ENCODE measurements at regions not wholly inside any gene's neighbourhood (a gene's known extent, or its start where the extent isn't known, plus 50 kb on each side); places are given as distances from the start of the nearest gene placed in this dataset.

GRCh38 chr22:48154943-48155240, 1392.4 kb downstream of the TBC1D22A start:
- Histone ChIP-seq H2AFZ (ENCODE audit: low read depth, low read length, poor library complexity, severe bottlenecking) (no peak overlapping the region), H3K9ac (ENCODE audit: low read length) (no peak overlapping the region), H3K9me3 (ENCODE audit: control insufficient read depth in 1 of 2, insufficient read depth in 1 of 2, low read depth in 1 of 2, low read length in 2 of 2) (no peaks in the 10 kb centered on the region; a peak in 1 of 4 replicates), H3K79me2 (ENCODE audit: insufficient read depth, low read length) (no peaks in the 10 kb centered on the region), H3K36me3 (ENCODE audit: control insufficient read depth in 1 of 2, insufficient read depth in 2 of 2, low read length in 2 of 2) (no peaks in the 10 kb centered on the region), H4K20me1 (ENCODE audit: insufficient read depth) (no peaks in the 10 kb centered on the region), H3K4me1 (ENCODE audit: control insufficient read depth in 1 of 2, insufficient read depth in 2 of 2, low read length in 2 of 2) (no peaks in the 10 kb centered on the region), H3K9me2 (ENCODE audit: insufficient read depth) (no peaks in the 10 kb centered on the region), H3K4me2 (ENCODE audit: low read length) (no peak overlapping the region), H3K27me3 (ENCODE audit: insufficient read depth, low read length) (0 out of 2 replicates have a peak, but pooled peaks cover 4% of the 10 kb centered on the region), H3K27ac (ENCODE audit: low read depth, low read length) (no peak overlapping the region), H3K4me3 (replicated peaks in 1 of 2; ENCODE audit: low read depth in 1 of 2, low read length in 2 of 2) (no peak overlapping the region)
- TF ChIP-seq SRF (IDR thresholded peaks at IDR 0.05; ENCODE audit: low read depth) (no peak), TCF7L2 (IDR thresholded peaks at IDR 0.05; ENCODE audit: borderline replicate concordance, extremely low read depth, insufficient read depth, insufficient read length) (no peak), CBX3 (IDR thresholded peaks at IDR 0.05; ENCODE audit: low read depth) (no peak), ELF1 (IDR thresholded peaks at IDR 0.05; ENCODE audit: borderline replicate concordance, low read depth) (no peak), SP1 (IDR thresholded peaks at IDR 0.05; ENCODE audit: low read depth) (no peak), ZBTB33 (IDR thresholded peaks at IDR 0.05; ENCODE audit: extremely low read depth, insufficient replicate concordance, low read length) (no peak)
- ChIA-PET RAD21 (ENCODE audit: low non-redundant PET in 1 of 2, low total read pairs in 2 of 2, uncharacterized antibody in 2 of 2, unreplicated experiment in 2 of 2) (no interaction called here), CTCF (no interaction called here), POLR2A (no interaction called here)
- intact Hi-C loops (cut with micrococcal nuclease) = no loop called here
- no TSS peak for BruUV-seq (replicated peaks)
- DNase-seq (ENCODE audit: low read depth, low spot score) (no peak), ATAC-seq (no peak)

GRCh38 chr22:48154169-48154942, 1391.9 kb downstream of the TBC1D22A start:
- TF ChIP-seq POLR2A (IDR thresholded peaks at IDR 0.05; ENCODE audit: borderline replicate concordance, extremely low read depth, insufficient read depth, insufficient read length) (no peak), POLR2AphosphoS5 (IDR thresholded peaks at IDR 0.05; ENCODE audit: low read depth, low read length) (no peak)
- TF ChIP-seq, protein P1, sequence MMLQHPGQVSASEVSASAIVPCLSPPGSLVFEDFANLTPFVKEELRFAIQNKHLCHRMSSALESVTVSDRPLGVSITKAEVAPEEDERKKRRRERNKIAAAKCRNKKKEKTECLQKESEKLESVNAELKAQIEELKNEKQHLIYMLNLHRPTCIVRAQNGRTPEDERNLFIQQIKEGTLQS (IDR thresholded peaks at IDR 0.05) = no peak
- ChIA-PET CTCF (no interaction called here), RAD21 (ENCODE audit: low non-redundant PET in 1 of 2, low total read pairs in 2 of 2, uncharacterized antibody in 2 of 2, unreplicated experiment in 2 of 2) (no interaction called here), POLR2A (no interaction called here)
- Histone ChIP-seq H3K36me3 (ENCODE audit: control insufficient read depth in 1 of 2, insufficient read depth in 2 of 2, low read length in 2 of 2) (no peaks in the 10 kb centered on the region), H4K20me1 (ENCODE audit: insufficient read depth) (no peaks in the 10 kb centered on the region), H3K27me3 (ENCODE audit: insufficient read depth, low read length) (0 out of 2 replicates have a peak, but pooled peaks cover 4% of the 10 kb centered on the region), H3K27ac (ENCODE audit: low read depth, low read length) (no peak overlapping the region), H3K9me2 (ENCODE audit: insufficient read depth) (no peaks in the 10 kb centered on the region), H3K4me1 (ENCODE audit: control insufficient read depth in 1 of 2, insufficient read depth in 2 of 2, low read length in 2 of 2) (no peaks in the 10 kb centered on the region), H3K79me2 (ENCODE audit: insufficient read depth, low read length) (no peaks in the 10 kb centered on the region), H2AFZ (ENCODE audit: low read depth, low read length, poor library complexity, severe bottlenecking) (no peak overlapping the region), H3K9me3 (ENCODE audit: control insufficient read depth in 1 of 2, insufficient read depth in 1 of 2, low read depth in 1 of 2, low read length in 2 of 2) (no peaks in the 10 kb centered on the region; a peak in 1 of 4 replicates), H3K4me3 (replicated peaks in 1 of 2; ENCODE audit: low read depth in 1 of 2, low read length in 2 of 2) (no peak overlapping the region), H3K9ac (ENCODE audit: low read length) (no peak overlapping the region), H3K4me2 (ENCODE audit: low read length) (no peak overlapping the region)
- intact Hi-C loops (cut with micrococcal nuclease) = no loop called here
- DNase-seq (ENCODE audit: low read depth, low spot score) = no peak
- no TSS peak for BruUV-seq (replicated peaks)
- ATAC-seq = no peak
